PC-3 (cell line): ENCODE measurements at regions not wholly inside any gene's neighbourhood (a gene's known extent, or its start where the extent isn't known, plus 50 kb on each side); places are given as distances from the start of the nearest gene placed in this dataset.

Experiments
- ATAC-seq: fragments of 200-7000 bp; cut with Tn5 transposase; 2 replicates; pipeline ENCODE4 v1.9.1; 2020; ENCODE audit warnings: mild to moderate bottlenecking, moderate library complexity
- BruUV-seq: library from RNA; stranded (reverse); fragments of 400-500 nt; replicated peaks from 2 replicates; lab custom pipeline; 2021; lab: Mats Ljungman, UMichigan
- CTCF ChIA-PET: fragments of 300-600 bp; sonication (Branson Sonifier 250); formaldehyde crosslinking; loops from one replicate; lab custom pipeline; 2022; ENCODE audit warnings: antibody characterized with exemption; lab: Charles Lee
- POLR2A ChIA-PET: fragments of 300-600 bp; sonication (Branson Sonifier 250); formaldehyde crosslinking; loops from one replicate; lab custom pipeline; 2022; ENCODE audit warnings: antibody characterized with exemption; ENCODE audit not compliant: unreplicated experiment; lab: Charles Lee
- DNase-seq: peaks from one replicate; pipeline ENCODE4 v3.0.0-alpha.2; 2015
- H2AFZ ChIP-seq: fragments of 300-600 bp; sonication (generic); 2 replicates; pipeline ENCODE4 v1.6.0; 2016; ENCODE audit warnings: antibody characterized with exemption, low read length
- H3F3A ChIP-seq: fragments of 300-600 bp; sonication (generic); one replicate; pipeline ENCODE4 v1.6.0; 2017; ENCODE audit warnings: antibody characterized with exemption, low read length, control low read depth, mild to moderate bottlenecking; ENCODE audit not compliant: unreplicated experiment
- H3K27ac ChIP-seq: fragments of 300-600 bp; sonication (generic); 2 replicates; pipeline ENCODE4 v1.5.1; 2016; ENCODE audit warnings: mild to moderate bottlenecking, low read length
- H3K27me3 ChIP-seq: fragments of 300-600 bp; sonication (generic); 2 replicates; pipeline ENCODE4 v1.6.1; 2016; ENCODE audit warnings: low read length, mixed read lengths
- H3K36me3 ChIP-seq: fragments of 300-600 bp; sonication (generic); 2 replicates; pipeline ENCODE4 v1.6.1; 2016; ENCODE audit warnings: low read depth, mixed run types, low read length, mixed read lengths
- H3K4me1 ChIP-seq: fragments of 300-600 bp; sonication (generic); 2 replicates; pipeline ENCODE4 v1.5.1; 2016; ENCODE audit warnings: low read length; ENCODE audit not compliant: insufficient read depth
- H3K4me2 ChIP-seq: fragments of 300-600 bp; sonication (generic); 2 replicates; pipeline ENCODE4 v1.6.0; 2016; ENCODE audit warnings: low read length
- H3K4me3 ChIP-seq: fragments of 300-600 bp; sonication (generic); 2 replicates; pipeline ENCODE4 v1.5.1; 2016; ENCODE audit warnings: mild to moderate bottlenecking, low read length, mixed read lengths
- H3K79me2 ChIP-seq: fragments of 300-600 bp; sonication (generic); 2 replicates; pipeline ENCODE4 v1.6.1; 2017; ENCODE audit warnings: low read length, mixed read lengths
- H3K9ac ChIP-seq: fragments of 300-600 bp; sonication (generic); 2 replicates; pipeline ENCODE4 v1.6.0; 2016; ENCODE audit warnings: mild to moderate bottlenecking, low read length
- H3K9me2 ChIP-seq: fragments of 300-600 bp; sonication (generic); replicated peaks from 2 replicates; pipeline ENCODE4 v1.6.1; 2016; ENCODE audit warnings: mixed run types, low read length, mixed read lengths
- H3K9me3 ChIP-seq: fragments of 300-600 bp; sonication (generic); 2 replicates; pipeline ENCODE4 v1.6.1; 2016; ENCODE audit warnings: low read length, mixed read lengths
- H4K20me1 ChIP-seq: fragments of 300-600 bp; sonication (generic); 2 replicates; pipeline ENCODE4 v1.6.1; 2016; ENCODE audit warnings: low read length, mixed read lengths
- EZH2 ChIP-seq: fragments of 300-600 bp; sonication (generic); IDR thresholded peaks from one replicate; pipeline ENCODE4 v1.6.1; 2017; ENCODE audit warnings: antibody characterized with exemption, mild to moderate bottlenecking, low read length; ENCODE audit not compliant: unreplicated experiment
- EZH2phosphoT487 ChIP-seq: fragments of 300-600 bp; sonication (generic); IDR thresholded peaks from 2 replicates; pipeline ENCODE4 v1.6.1; 2018; ENCODE audit warnings: mild to moderate bottlenecking, antibody characterized with exemption, low read length, borderline replicate concordance
- intact Hi-C: fragments of 100-400 bp; cut with micrococcal nuclease; formaldehyde crosslinking; loops from 2 replicates; pipeline ENCODE4 v1.9.0; 2023
- TF ChIP-seq, protein P1 (sequence below): fragments of 300-600 bp; sonication (generic); conservative IDR thresholded peaks from 2 replicates; pipeline ENCODE4 v1.5.1; 2017; ENCODE audit warnings: antibody characterized with exemption, low read depth, mild to moderate bottlenecking, low read length

DNA sequence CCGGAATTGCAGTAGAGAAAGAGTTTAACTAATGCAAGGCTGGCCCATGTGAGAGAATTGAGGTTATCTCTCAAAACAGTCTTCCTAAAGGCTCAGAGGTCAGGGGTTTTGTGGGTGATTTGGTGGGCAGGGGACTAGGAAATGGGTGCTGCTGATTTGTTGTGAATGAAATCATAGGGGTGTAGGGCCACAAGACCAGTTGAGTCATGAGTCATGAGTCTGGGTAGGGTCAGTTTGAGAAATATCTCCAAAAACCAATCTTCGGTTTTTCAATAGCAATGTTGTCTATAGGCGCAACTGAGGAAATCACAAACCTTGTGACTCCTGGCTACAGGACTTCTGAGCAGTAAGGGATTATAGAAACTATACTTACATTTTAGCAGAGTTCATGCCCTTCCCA, 460.0 kb upstream of the NRP1 start:
- no peak overlapping the region for H3K9ac ChIP-seq
- TF ChIP-seq, protein P1, sequence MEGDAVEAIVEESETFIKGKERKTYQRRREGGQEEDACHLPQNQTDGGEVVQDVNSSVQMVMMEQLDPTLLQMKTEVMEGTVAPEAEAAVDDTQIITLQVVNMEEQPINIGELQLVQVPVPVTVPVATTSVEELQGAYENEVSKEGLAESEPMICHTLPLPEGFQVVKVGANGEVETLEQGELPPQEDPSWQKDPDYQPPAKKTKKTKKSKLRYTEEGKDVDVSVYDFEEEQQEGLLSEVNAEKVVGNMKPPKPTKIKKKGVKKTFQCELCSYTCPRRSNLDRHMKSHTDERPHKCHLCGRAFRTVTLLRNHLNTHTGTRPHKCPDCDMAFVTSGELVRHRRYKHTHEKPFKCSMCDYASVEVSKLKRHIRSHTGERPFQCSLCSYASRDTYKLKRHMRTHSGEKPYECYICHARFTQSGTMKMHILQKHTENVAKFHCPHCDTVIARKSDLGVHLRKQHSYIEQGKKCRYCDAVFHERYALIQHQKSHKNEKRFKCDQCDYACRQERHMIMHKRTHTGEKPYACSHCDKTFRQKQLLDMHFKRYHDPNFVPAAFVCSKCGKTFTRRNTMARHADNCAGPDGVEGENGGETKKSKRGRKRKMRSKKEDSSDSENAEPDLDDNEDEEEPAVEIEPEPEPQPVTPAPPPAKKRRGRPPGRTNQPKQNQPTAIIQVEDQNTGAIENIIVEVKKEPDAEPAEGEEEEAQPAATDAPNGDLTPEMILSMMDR: no peak
- TF ChIP-seq EZH2: no peak
- no peaks in the 10 kb centered on the region for H3K9me2 ChIP-seq
- ATAC-seq (no peak), DNase-seq (no peak)
- no peaks in the 10 kb centered on the region for H3K9me3 ChIP-seq
- intact Hi-C loops: no loop called here
- no TSS peak for BruUV-seq
- peaks cover 11% of the 10 kb centered on the region for H3K4me1 ChIP-seq
- H3K79me2 ChIP-seq: no peaks in the 10 kb centered on the region
- ChIA-PET CTCF (no interaction called here), POLR2A (no interaction called here)
- no peak overlapping the region for H3K27ac ChIP-seq
- no peaks in the 10 kb centered on the region for H3K36me3 ChIP-seq
- H4K20me1 ChIP-seq: no peaks in the 10 kb centered on the region
- H3K4me3 ChIP-seq: no peak overlapping the region
- no peak overlapping the region for H3K4me2 ChIP-seq
- H2AFZ ChIP-seq: no peak overlapping the region
- no peaks in the 10 kb centered on the region for H3F3A ChIP-seq
- no peaks in the 10 kb centered on the region for H3K27me3 ChIP-seq

GRCh38 chr10:33793793-33794192, 459.3 kb upstream of the NRP1 start:
- H3K9me2 ChIP-seq: no peaks in the 10 kb centered on the region
- no peaks in the 10 kb centered on the region for H4K20me1 ChIP-seq
- TF ChIP-seq, protein P1: no peak
- no peak for TF ChIP-seq EZH2phosphoT487
- TF ChIP-seq EZH2: no peak
- H3K4me1 ChIP-seq: peaks cover 5% of the 10 kb centered on the region
- H2AFZ ChIP-seq: no peak overlapping the region
- ATAC-seq: no peak
- ChIA-PET POLR2A (no interaction called here), CTCF (no interaction called here)
- no peak for DNase-seq
- H3K9me3 ChIP-seq: no peaks in the 10 kb centered on the region
- no peaks in the 10 kb centered on the region for H3K79me2 ChIP-seq
- H3K4me3 ChIP-seq: no peak overlapping the region
- no TSS peak for BruUV-seq
- H3K4me2 ChIP-seq: no peak overlapping the region
- no peaks in the 10 kb centered on the region for H3K27me3 ChIP-seq
- H3K27ac ChIP-seq: no peak overlapping the region
- no peaks in the 10 kb centered on the region for H3F3A ChIP-seq
- no peaks in the 10 kb centered on the region for H3K36me3 ChIP-seq
- no peak overlapping the region for H3K9ac ChIP-seq
- intact Hi-C loops: no loop called here

GRCh38 chr10:33791272-33791660, 456.8 kb upstream of the NRP1 start:
- H3K27ac ChIP-seq: no peak overlapping the region
- no TSS peak for BruUV-seq
- CTCF ChIA-PET: no interaction called here

More at GRCh38 chr10:33791272-33791660, 456.8 kb upstream of the NRP1 start:
- H3K9me2 ChIP-seq: no peaks in the 10 kb centered on the region
- no peaks in the 10 kb centered on the region for H3K4me1 ChIP-seq
- POLR2A ChIA-PET: no interaction called here
- no peak for DNase-seq
- ATAC-seq: no peak
- no peaks in the 10 kb centered on the region for H4K20me1 ChIP-seq
- H3K9ac ChIP-seq: no peak overlapping the region
- intact Hi-C loops: no loop called here
- H3K27me3 ChIP-seq: no peaks in the 10 kb centered on the region
- H3K9me3 ChIP-seq: no peaks in the 10 kb centered on the region
- no peak overlapping the region for H3K4me3 ChIP-seq
- H3K79me2 ChIP-seq: no peaks in the 10 kb centered on the region
- H3F3A ChIP-seq: no peaks in the 10 kb centered on the region
- no peak overlapping the region for H2AFZ ChIP-seq
- no peak overlapping the region for H3K4me2 ChIP-seq
- H3K36me3 ChIP-seq: no peaks in the 10 kb centered on the region
- TF ChIP-seq, protein P1: no peak
- TF ChIP-seq EZH2 (no peak), EZH2phosphoT487 (no peak)
